ENCODE measurements at regions not wholly inside any gene's neighbourhood (a gene's known extent, or its start where the extent isn't known, plus 50 kb on each side); places are given as distances from the start of the nearest gene placed in this dataset.

DNA sequence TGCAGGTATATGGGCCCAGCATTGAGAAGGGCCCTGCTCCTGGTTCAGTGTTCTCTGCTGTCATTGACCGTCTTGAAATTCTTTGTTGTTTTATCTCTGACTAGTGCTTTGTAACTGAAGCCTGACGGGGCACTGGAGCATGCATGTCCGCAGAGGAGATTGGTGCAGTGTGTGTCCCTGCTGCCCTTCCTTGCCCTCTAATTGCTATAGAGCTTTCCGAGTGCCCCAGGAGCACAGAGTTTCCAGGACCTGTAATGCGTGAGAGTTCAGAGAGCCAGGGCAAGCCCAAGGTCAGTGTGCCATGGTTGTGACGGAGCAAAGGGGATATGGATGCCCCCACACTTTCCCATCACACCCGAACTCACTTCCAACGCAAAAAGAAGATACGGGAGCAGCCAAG lies 174.3 kb upstream of the UBE3A start:
- TF ChIP-seq, protein P1, sequence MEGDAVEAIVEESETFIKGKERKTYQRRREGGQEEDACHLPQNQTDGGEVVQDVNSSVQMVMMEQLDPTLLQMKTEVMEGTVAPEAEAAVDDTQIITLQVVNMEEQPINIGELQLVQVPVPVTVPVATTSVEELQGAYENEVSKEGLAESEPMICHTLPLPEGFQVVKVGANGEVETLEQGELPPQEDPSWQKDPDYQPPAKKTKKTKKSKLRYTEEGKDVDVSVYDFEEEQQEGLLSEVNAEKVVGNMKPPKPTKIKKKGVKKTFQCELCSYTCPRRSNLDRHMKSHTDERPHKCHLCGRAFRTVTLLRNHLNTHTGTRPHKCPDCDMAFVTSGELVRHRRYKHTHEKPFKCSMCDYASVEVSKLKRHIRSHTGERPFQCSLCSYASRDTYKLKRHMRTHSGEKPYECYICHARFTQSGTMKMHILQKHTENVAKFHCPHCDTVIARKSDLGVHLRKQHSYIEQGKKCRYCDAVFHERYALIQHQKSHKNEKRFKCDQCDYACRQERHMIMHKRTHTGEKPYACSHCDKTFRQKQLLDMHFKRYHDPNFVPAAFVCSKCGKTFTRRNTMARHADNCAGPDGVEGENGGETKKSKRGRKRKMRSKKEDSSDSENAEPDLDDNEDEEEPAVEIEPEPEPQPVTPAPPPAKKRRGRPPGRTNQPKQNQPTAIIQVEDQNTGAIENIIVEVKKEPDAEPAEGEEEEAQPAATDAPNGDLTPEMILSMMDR (IDR thresholded peaks at IDR 0.05; ENCODE audit: low read depth, low read length): no peak
- DNase-seq (ENCODE audit: extremely low read depth, low read depth): no peak

DNA sequence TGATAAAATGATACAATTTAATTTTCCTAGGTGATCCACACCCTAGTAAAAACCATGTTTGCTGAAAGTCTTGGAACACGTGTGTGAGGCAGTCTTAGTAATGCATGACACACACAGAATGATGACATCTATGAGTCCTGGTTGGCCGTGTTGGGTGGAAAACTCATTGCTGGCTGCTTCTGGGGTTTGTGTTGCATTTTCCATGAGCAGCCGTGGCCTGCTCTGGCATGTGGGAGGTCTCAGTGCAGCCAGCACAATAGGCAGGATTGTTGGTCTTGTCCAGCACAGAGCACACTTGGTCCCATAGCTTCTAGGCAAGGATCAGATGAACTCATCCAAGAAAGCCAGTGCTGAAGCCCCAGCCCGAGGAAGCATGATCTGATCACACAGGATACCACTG lies 172.8 kb upstream of the UBE3A start:
- TF ChIP-seq, protein P1 (IDR thresholded peaks at IDR 0.05; ENCODE audit: low read depth, low read length): no peak
- DNase-seq (ENCODE audit: extremely low read depth, low read depth): no peak

DNA sequence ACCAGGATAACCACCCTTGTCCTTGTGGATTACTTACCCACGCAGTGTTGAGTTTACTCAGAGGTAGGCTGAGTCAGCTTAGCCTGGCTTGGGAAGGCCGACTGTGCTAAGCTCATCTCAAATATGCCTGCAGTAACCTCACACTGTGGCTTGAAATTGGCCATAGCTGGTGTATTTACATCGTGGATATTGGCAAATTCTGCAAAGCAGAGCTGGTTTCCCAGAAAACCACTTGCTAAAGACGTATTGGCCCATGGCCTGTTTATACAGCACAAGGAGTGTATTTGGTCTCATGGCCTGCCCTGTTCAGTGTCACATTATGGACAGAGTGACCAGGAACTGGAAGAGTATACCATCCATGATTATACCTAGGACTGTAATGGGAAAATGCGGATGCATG lies 170.5 kb upstream of the UBE3A start:
- TF ChIP-seq, protein P1 (IDR thresholded peaks at IDR 0.05; ENCODE audit: low read depth, low read length): no peak
- no peak for DNase-seq (ENCODE audit: extremely low read depth, low read depth)

DNA sequence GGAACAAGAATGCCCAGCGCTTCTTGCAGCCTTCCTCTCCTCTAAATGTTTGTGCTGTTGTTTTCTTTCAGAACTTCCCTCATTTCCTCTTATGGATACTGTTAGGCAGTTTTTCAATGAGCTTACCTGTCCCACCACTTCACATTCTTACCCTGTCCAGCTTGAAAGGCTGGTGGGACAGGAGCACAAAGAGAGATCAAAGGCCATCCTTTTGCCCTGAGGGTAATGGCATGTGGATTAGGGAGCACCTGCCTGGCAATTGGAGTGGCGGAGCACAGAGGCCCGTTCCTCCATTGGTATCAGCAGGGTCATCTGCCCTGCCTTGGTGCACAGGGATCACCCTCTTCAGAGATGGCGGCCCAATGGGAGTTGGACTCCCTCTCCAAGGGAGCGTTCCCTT lies 170.1 kb upstream of the UBE3A start:
- TF ChIP-seq, protein P1 (IDR thresholded peaks at IDR 0.05; ENCODE audit: low read depth, low read length): no peak
- no peak for DNase-seq (ENCODE audit: extremely low read depth, low read depth)

DNA sequence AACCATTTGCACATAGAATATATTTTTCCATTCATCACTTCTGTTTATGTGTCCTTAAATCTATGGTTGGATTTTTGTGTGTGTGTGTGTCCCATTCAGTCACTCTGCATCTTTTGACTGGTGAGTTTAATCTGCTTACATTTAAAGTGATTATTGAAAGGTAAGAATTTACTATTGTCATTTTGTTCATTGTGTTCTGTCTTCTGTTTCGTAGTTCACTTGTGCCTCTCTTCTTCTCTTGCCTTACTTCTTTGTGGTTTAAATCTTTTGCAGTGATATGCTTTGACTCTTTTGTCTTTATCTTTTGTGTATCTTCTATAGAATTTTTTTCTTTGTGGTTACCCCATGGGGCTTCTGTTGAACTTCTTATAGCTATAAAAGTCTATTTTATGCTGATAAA lies 166.3 kb upstream of the UBE3A start:
- no peak for DNase-seq (ENCODE audit: extremely low read depth, low read depth)
- TF ChIP-seq, protein P1 (IDR thresholded peaks at IDR 0.05; ENCODE audit: low read depth, low read length): no peak

DNA sequence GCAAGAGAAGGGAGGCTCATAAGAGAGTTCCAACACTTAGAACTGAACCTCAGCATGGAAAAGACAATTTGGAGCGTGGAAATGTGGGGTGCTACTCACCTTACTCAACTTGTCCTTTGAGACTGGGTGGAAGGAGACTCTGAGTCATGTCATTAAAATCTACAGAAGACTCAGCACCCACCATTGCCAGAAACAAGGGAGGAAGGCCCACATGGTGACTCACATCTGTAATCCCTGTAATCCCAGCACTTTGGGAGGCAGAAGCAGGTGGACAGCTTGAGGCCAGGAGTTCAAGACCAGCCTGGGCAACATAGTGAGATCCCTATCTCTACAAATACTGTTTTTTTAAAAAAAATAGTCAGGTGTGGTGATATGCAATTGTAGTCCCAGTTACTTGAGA lies 161.9 kb upstream of the UBE3A start:
- TF ChIP-seq, protein P1 (IDR thresholded peaks at IDR 0.05; ENCODE audit: low read depth, low read length): no peak
- DNase-seq (ENCODE audit: extremely low read depth, low read depth): no peak

DNA sequence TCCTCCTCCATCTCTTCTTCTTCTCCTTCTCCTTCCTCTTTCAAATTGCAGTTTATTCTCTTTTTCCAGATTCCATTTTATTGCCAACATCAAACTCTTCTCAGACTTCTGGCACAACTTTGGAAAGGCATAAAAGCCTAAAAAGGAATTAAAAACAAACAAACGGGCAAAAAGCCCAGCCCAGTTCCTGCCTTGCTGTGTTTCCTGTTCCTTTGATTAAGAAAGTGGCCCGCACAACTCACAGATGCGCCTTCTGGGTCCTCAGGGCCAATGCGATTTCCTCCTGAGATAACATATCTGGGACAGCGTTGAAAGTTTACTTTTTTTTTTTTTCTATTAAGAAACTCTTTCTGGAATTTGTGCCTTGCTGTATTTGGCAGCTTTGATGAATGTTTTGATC lies 158.7 kb upstream of the UBE3A start:
- no peak for DNase-seq (ENCODE audit: extremely low read depth, low read depth)
- TF ChIP-seq, protein P1 (IDR thresholded peaks at IDR 0.05; ENCODE audit: low read depth, low read length): no peak

All from AG09319 (cell line).